Right lung (tissue), 2 donors: ENCODE measurements at regions not wholly inside any gene's neighbourhood (a gene's known extent, or its start where the extent isn't known, plus 50 kb on each side); places are given as distances from the start of the nearest gene placed in this dataset.
"Not testable (repeated sequence)": the region's sequence is repeated elsewhere in the genome, so short reads cannot be mapped to it uniquely, and the experiment has no call there.

Experiments
- DNase-seq, 2 donors: peaks; one replicate each; pipeline ENCODE4 v3.0.0-alpha.2; 2013

DNA sequence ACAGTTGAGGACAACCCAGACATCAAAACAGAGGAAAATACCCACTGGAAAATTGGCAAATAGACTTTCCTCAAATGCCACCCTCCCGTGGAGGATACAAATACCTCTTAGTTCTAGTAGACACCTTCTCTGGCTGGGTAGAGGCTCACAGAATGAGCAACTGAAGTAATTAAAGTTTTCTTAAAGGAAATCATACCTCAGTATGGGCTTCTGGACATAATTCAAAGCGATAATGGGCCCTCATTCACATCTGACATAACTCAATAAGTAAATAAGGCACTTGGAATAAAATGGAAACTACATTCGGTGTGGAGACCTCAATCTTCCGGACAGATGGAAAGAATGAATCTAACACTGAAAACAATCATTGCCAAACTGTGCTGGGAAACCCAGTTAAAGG is 115.2 kb upstream of the PLCL2 start:
- DNase-seq: no peak

DNA sequence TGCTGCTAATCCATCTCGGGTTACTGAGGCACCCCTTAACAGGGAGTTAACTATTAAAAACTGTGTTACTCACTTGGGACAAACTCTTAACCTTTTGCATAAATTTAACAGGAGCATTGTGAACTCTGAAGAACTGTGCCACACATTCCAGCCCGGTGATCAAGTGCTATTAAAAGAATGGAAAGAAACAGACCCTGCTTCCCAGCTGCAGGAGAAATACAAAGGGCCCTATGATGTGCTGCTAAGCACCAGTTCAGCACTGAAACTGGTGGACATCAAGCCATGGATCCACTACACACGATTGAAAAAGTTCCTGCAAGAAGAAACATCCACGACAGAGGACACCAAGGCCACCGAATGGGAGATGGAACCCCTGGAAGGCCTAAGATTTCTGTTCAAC is 114.7 kb upstream of the PLCL2 start:
- no peak for DNase-seq

DNA sequence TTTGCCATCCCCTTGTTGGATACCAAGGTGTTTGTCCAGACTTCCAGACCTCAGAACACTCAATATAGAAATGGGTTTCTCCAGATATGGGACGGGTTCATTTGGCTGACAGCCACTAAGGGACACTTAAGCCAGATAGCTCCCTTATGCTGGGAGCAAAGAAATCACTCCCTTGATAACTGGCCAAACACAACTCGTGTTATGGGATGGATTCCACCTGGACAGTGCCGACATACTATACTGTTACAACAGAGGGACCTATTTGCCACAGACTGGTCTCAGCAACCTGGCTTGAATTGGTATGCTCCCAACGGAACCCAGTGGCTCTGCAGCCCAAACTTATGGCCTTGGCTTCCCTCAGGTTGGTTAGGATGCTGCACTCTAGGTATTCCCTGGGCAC is 114.0 kb upstream of the PLCL2 start:
- peak; percentile 42 to 57 for DNase-seq

DNA sequence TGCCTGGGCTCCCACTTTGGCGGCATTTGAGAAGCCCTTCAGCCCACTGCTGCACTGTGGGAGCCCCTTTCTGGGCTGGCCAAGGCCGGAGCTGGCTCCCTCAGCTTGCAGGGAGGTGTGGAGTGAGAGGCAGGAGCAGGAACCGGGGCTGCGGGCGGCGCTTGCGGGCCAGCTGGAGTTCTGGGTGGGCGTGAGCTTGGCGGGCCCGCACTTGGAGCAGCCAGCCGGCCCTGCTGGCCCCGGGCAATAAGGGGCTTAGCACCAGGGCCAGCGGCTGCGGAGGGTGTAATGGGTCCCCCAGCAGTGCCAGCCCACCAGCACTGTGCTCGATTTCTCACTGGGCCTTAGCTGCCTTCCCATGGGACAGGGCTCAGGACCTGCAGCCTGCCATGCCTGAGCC is 111.2 kb upstream of the PLCL2 start:
- DNase-seq: not testable (repeated sequence)

DNA sequence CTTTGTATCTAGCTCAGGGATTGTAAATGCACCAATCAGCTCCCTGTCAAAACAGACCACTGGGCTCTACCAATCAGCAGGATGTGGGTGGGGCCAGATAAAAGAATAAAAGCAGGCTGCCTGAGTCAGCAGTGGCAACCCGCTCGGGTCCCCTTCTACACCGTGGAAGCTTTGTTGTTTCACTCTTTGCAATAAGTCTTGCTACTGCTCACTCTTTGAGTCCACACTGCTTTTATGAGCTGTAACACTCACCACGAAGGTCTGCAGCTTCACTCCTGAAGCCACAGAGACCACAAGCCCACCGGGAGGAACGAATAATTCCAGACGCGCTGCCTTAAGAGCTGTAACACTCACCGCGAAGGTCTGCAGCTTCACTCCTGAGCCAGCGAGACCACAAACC is 110.2 kb upstream of the PLCL2 start:
- not testable (repeated sequence) for DNase-seq

DNA sequence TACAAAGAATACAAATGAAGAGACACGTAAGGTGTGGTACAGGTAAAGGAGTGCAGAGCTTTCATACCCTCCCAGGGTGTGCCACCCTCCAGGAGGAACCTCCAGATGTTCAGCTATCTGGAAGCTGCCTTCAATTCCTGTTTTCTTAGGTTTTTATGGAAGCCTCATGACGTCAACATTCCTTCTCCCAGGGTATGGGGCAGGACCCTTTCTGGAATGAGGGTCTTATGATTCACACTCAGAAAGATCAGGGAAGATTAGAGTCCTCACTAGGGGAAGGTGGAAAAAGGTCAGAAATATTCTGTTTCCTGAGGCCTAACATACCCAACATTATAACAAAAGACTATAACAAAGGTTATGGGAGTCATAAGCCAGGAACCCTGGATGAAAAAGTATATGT is 99.8 kb upstream of the PLCL2 start:
- DNase-seq: no peak

DNA sequence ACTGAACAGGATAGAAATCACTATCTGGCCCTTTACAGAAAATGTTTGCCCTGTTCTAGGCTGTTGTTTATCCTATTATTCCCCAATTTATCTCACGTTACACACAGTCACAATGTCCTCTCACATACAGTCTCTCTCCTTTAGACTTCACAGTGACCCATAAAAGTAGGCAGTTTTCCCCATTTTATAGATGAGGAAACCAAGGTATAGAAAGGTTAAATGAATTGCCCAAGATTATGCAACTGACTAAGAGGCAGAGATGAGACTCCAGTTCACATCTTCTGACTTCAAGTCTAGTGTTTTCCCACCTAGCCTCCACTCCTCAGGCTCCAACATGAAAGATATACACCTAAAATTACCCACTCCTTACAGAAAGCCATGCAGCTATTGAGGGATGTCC is 99.3 kb upstream of the PLCL2 start:
- no peak for DNase-seq

DNA sequence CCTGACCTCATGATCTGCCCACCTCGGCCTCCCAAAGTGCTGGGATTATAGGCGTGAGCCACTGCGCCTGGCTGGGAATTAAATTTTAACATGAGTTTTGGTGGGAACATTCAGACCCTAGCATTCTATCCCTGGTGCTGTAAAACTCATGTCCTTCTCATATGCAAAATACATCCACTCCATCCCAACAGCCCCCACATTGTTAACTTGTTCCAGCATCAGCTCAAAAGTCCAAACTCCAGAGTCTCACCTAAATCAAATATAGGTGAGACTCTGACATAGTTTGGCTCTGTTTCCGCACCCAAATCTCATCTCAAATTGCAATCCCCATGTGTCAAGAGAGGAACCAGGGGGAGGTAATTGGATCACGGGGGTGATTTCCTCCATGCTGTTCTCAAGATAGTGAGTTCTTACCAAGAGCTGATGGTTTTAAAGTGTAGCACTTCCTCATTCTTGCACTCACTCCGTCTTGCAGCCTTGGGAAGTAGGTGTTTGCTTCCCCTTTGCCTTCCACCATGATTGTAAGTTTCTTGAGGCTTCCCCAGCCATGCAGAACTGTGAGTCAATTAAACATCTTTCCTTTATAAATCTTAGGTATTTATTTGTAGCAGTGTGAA is 96.2 kb upstream of the PLCL2 start:
- no peak for DNase-seq

DNA sequence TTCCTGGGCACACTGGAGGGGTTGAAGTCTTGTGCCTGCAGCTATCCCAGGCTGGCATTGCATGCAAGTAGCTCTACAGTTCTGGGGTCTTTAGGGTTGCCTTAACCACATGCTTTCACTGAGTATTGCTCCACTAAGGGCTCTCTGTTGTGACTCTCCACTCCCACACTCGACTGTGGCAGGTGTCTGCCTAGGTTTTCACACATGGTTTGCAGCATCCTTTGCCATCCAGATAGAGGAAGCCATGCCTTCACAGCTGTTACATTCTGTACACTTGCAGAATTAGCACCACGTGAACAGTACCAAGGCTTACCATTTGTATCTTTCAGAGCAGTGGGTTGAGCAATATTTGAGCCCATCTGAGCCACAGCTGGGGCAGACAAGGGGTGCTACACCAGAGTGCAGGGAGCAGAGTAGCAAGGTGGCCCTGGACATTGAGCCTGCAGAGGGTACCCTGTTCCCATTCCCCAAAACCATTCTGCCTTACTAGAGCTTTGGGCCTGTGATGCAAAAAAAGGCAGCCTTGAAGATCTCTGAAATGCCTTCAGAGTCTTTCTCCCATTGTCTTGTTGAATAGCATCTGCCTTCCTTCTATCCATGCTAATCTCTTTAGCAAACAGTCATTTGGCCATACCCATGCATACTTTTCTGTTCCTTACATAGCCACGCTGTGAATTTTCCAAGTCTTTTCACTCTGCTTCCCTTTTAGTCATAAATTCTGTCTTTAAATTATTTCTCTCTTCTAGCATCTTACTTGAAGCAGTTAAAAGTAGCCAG is 95.2 kb upstream of the PLCL2 start:
- DNase-seq: no peak

DNA sequence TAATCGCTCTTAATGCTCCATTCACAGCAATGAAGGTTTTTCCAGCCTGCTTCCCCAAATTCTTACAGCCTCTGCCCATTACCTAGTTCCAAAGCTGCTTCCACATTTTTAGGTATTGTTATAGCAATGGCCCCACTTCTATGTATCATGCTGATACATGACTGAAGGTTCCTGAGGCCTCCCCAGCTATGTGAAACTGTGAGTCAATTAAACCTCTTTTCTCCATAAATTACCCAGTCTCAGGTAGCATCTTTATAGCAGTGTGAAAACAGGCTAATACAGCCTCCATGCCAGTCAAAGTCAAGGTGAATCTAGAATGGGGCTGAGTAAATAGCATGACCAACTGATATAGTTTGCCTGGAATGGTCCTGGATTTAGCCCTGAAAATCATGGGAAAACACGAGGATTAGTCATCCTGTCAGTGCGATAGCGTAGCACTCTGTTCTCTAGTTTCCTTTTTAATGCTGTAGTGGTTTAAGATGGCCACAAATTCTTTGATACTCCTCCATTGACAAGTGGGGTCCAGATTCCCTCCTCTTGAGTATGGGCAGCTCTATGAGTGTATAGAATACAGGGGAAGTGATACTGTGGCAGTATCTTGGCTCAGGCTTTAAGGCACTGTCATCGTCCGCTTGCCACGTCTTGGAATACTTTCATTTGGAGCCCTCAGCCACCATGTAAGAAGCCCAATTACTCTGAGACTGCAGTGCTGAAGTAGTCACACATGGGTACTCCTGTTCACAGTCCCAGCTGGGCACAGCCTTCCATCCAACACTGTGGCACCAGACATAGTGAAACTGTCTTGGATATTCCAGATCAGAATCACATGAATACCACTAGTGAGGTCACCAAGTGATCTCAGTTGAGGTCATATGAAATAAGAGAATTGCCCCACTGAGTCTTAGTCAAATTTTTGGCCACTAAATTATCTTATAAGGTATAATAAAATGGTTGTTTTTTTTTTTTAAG is 94.0 kb upstream of the PLCL2 start:
- no peak for DNase-seq

DNA sequence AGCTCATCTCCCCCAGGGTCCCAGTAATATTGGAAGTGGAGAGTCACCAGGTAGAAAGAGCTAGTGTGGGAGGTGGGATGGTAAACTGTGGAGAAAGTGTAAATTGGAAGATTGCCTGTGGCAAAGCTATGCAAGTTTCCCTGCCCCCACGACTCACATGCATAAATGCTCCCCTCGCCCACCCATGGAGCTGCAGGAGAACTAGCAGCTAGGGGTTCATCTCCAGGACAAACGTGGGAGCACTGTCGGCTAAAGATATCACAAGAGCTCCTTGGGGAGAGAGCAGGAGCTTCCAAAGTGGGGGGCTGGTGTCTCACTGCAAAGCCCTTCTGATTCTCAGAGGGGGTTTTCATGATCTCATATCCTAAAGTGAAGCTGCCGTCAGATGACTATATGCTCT is 91.4 kb upstream of the PLCL2 start:
- DNase-seq: no peak

DNA sequence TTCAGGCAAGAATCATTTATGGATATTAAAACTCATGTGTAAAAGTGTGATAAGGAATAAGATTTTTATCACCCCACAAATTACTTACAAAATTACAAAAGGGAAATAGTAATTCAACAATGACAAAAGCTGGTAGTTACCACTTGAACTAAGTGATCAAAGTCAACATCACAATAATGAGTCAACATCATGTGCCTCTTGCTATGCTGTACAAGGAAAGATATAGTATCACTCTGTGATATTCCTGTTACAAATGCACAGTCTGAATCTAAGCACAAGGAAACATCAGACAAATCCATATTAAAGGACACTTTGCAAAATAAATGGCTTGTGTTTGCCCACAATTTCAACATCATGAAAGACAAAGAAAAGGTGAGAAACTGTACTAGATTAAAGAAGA is 90.5 kb upstream of the PLCL2 start:
- no peak for DNase-seq

DNA sequence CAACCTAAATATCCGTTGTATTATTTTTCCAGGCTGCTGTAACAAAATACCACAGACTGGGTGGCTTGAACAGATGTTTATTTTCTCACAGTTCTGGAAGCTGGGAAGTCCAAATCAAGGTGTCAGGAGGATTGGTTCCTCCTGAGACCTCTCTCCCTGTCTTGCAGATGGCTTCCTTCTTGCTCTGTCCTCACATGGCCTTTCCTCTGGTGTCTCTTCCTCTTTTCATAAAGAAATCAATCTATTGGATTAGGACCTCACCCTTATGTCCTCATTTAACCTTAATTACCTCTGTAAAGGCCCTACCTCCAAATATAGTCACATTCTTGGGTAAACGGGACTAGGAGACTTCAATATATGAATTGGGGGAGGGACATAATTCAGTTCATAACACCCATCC is 89.2 kb upstream of the PLCL2 start:
- DNase-seq: no peak

DNA sequence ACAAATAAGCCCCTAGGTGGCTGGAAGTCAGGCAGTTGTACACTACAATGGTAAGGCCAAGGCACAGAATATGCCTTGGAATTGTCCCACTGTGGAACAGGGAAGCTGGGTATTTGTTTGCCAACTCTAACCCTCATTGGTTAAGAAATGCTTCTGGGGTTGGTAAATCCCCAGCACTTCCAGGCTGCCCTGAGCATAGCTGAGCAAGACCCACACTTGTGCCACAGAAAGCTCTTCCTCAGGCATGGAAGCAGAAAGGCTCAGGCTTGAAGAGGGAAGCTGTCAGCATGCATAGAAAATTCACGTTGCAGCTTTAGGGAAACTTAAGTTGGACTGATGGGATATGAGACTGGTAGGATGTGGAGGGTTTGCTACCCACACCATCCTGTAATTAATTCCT is 86.9 kb upstream of the PLCL2 start:
- no peak for DNase-seq

DNA sequence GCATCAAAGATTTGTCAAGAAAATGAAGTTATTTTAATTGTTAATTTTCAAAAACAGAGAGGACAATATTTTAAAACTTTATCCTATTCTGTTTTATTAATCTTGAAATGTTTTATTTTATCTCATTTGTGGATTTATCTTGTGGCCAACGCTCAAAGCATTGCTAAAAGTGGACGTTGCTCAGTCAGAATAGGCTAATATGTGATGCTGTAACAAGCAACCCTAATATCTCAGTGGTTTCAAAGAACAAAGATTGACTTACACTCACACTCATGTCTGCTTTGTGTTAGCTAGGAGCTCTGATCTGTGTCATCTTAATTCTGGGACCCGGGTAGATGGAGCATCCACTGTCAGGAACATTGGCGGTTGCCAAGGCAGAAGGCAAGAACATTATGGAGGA is 86.0 kb upstream of the PLCL2 start:
- no peak for DNase-seq

DNA sequence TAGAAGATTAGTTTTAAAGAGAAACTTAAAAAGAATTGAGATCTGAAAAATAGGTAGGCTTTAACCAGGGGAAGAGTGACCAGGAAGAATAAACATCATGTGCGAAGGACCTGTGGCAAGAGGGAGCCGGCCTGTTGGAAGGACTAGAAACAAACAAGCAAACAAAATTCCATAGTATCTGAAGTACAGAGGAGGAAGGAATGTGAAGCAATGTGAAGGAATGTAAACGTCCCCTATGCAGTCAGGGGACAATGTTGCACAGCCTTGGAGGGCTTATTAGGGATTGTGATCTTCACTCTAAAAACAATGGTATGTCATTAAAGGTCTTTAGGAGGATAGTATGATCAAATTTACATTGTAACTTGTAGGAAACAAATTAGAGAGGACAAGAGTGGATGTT is 84.4 kb upstream of the PLCL2 start:
- DNase-seq: no peak

DNA sequence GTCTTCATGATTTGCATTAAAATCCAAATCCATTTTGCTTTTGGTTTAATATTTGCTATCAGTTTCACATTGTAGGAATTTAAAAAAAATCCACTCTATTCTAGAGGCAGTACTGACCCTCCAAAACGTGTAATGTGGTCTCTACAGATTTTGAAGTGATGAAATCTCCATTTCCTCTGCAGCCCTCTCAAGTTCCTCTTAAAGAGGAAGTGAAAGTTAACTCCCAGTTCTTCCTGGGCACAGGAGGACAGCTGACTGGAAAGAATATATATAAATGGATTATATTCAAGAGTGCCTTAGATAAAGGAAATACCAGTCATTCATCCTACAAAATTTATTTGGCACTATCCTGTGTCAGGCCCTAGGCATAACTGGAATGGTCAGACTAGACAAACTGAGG is 83.5 kb upstream of the PLCL2 start:
- DNase-seq: no peak

DNA sequence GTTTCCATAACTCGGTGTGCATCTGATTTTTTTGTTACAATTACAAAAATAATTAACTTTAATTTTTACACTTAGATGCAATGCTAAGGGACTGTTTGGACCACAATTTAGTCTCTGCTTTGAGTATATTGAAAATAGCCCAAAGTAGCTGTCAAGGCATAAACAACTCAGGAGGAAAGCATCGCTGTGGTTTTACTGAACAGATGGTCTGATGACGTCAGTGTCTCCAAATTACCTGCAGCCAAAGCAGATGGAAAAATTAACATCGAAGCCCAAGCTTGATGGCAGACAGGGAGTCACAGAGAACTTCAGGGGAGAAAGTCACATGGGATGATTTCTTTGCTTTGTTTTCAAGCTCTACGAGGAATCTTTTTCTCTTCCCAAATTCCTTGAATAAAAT is 83.1 kb upstream of the PLCL2 start:
- no peak for DNase-seq

DNA sequence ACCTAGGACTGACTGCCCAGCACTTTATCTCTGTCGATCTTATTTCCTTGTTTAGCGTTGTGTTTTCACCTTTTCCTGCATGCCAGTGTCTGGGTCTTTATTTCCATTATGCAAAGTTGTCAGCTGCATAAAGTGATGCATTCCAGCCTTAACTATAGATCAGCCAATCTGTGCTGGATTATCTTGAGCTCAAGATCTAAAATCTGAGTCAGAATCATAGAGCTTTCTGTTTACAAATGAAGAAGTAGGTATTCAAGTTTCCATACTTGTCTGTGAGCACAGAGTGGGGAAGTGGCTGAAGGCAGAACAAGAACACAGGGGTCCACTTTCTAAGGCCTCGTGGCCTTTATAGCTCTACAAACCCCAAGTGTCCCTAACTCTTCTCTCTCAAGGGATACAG is 82.4 kb upstream of the PLCL2 start:
- DNase-seq: no peak

DNA sequence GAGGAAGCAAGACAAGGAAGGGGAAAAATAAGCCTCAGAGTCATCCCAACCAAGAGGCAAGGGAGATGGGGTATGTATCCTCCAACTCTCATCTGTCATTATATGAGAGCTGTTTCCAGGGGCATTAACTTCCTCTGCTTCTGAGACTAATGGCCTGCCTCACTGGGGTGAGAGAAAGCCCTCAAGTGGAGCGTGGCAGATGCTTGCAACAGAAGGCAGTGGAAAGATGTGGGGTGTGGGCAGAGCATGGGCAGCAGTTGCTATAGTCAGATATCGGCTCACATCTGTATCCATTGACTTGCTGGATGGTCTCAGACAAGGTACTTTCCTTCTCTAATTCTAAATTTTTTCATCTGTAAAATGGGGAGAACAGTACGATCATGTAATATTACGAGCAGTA is 81.7 kb upstream of the PLCL2 start:
- DNase-seq: no peak

DNA sequence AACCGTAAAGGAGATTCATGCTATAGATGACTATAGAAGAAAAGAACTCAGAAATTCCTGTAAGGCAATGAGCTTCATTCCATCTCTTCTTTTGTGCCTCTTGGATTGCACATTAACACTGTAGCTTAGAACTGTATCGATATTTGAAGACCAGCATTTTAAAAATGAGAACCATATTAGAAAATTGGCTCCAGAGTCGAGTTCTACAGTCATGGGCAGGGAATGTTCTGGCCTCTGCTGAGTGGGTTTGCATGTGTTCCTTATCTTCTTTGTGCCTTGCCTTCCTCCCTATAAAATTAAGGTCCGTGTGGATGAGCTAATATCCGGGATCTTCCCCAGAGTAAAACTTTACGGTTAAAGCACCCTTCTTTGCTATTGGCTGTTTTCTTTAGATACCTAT is 77.4 kb upstream of the PLCL2 start:
- DNase-seq: no peak

DNA sequence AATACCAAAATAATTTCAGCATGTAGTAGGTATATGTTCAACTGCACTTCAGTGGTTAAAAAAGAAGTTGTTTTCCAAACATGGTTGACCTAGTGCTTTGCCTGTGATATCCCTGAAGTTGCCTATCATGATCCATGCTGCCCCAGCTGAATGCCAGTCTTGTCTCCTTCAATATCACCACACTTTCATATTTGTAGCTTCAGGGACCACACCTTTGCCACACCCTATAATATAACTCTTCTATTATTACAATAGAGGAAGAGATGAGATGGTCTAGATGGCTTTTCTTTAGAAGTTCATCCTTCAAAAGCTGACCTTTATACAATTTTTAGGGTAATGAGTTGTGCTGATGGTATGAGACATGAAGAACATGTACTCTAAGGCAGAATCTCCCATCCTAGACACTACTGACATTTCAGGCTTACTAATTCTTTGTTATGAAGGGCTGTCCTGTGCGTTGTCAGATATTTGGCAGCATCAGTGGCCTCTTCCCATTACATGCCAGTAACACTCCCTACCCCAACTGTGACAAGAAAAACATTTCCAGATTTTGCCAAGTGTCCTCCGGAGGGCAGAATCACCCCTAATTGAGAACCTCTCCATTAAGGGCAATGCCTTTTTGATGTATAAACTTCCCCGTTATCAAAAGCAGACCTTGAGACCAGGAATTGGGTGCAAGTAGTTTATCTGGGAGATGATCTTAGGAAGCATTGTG is 76.2 kb upstream of the PLCL2 start:
- DNase-seq: no peak
